ENCODE measurements at regions not wholly inside any gene's neighbourhood (a gene's known extent, or its start where the extent isn't known, plus 50 kb on each side); places are given as distances from the start of the nearest gene placed in this dataset.

DNA sequence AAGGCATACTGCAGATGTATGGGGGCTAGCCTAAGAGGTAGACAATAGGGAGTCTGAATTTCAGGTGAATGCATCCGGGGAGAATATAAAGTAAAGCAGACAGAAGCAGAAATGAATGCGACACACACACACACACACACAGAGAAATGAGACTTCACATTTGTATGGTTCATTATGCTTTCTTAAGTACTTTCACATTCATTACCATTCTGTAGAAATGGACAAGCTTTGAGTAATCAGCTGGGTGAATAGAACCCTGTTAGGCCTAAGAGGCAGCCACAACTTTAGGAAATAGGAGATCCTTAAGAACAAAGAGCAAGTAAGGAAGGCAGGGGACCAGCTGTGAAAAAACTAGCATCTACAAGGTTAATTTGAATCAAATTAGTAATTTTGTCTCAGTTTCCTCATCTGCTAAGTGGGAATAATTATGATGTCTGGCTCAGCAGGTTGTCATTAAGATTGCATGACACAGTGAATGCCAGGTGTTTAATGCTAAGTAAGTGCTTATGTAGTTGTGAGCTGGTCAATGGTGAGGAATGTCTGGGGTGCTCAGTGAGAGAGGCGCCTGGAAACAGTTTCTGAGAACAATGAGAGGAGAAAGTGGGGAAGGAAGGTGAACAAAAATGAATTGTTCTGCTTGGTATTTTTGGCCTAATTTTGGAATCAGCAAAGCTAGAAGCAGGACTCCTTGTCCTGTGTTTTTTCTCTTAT is 265.8 kb upstream of the CLINT1 start:
- DNase-seq (ENCODE audit: low read depth) = no peak
- TF ChIP-seq, protein P1, sequence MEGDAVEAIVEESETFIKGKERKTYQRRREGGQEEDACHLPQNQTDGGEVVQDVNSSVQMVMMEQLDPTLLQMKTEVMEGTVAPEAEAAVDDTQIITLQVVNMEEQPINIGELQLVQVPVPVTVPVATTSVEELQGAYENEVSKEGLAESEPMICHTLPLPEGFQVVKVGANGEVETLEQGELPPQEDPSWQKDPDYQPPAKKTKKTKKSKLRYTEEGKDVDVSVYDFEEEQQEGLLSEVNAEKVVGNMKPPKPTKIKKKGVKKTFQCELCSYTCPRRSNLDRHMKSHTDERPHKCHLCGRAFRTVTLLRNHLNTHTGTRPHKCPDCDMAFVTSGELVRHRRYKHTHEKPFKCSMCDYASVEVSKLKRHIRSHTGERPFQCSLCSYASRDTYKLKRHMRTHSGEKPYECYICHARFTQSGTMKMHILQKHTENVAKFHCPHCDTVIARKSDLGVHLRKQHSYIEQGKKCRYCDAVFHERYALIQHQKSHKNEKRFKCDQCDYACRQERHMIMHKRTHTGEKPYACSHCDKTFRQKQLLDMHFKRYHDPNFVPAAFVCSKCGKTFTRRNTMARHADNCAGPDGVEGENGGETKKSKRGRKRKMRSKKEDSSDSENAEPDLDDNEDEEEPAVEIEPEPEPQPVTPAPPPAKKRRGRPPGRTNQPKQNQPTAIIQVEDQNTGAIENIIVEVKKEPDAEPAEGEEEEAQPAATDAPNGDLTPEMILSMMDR (conservative IDR thresholded peaks at IDR 0.05; ENCODE audit: low read depth, low read length) = no peak
- H3K4me3 ChIP-seq (ENCODE audit: low read depth, low read length) = no peak overlapping the region

DNA sequence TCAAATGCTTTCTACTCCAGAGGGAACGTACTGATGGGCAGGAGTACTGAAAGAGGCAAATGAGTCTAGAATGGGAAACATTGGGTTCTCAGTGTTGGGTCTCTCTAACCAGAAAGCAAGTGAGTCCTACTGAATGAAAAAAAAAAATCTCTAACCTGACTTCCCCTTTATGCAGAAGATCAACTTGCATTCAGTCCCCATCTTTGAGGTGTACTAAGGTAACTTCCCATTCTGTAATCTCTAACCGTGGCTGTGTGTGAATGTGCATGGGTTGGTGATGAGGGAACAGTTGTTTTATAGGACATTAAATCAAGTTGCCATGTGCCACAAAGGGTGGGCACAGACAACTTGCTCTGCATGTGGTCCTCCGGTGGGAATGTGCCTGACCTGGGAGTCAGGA is 264.6 kb upstream of the CLINT1 start:
- TF ChIP-seq, protein P1 (conservative IDR thresholded peaks at IDR 0.05; ENCODE audit: low read depth, low read length) = no peak
- DNase-seq (ENCODE audit: low read depth) = no peak
- H3K4me3 ChIP-seq (ENCODE audit: low read depth, low read length) = no peak overlapping the region

DNA sequence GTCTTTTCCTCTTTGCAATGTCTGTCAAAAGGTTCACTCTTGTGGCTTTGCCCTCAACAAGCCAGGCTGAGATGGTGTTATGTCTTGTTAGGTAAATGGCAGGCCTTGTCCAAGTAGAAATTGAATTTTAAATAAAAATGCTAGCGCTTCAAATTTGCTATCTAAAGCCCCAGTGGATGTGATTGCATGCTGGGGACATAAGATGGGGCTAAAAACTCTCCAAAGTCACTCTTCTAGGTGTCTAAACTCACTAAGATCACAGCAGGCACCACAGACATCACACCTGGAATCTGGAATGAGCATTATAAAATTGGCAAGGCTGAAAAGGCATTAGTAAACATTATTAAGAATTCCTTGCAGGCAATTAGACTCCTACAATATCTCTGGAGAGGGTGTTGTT is 262.7 kb upstream of the CLINT1 start:
- DNase-seq (ENCODE audit: low read depth) = no peak
- H3K4me3 ChIP-seq (ENCODE audit: low read depth, low read length) = no peak overlapping the region
- TF ChIP-seq, protein P1 (conservative IDR thresholded peaks at IDR 0.05; ENCODE audit: low read depth, low read length) = no peak

DNA sequence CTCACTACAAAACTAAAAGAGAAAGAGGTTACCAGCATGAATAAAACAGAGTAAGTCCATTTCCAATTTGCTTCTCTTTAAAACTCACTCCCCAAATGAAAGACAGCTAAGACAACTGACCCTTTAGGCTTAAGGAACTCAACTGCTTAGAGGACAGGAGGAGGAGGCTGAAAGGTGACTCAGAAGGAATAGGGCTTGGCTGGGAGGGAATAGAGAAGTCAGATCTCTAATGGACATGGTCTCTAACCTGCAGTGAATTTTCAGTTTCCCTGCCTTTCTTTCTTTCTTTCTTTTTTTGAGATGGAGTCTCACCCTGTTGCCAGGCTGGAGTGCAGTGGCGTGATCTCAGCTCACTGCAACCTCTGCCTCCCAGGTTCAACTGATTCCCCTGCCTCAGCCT is 261.8 kb upstream of the CLINT1 start:
- TF ChIP-seq, protein P1 (conservative IDR thresholded peaks at IDR 0.05; ENCODE audit: low read depth, low read length) = no peak
- H3K4me3 ChIP-seq (ENCODE audit: low read depth, low read length) = no peak overlapping the region
- no peak for DNase-seq (ENCODE audit: low read depth)

DNA sequence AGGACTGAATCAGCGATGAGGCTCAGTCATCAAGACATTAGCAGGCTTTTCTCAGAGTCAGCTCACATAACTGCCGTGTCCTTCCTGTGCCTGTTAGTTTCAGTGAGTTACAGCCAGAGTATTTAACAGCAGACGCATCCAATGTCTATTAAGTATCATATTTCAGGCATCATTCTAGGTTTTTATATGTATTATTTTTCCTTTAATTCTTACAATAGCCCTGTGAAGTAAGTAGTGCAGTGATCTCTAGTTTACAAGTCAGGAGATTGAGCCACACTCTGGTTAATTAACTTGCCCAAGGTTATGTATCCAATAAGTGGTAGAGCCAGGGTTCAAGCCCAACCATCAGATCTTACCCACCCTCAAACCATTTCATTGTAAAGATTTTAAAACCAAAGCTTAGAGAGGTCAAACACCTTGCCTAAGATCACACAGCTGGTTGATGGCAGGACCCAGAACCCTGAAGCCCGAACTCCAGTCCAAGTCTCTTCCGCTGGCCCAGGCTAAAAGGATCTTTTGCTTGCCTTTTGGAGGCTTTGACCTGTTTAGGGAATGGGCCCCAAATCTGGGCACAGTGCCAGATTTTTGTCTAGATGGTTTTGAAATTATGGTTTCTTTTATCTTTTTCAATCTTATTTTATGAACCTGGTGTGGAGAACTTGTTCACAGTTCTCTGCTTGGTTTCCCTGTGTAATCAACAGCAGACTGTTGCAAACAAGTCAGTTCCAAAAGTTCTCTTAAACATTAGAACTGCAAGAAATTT is 261.2 kb upstream of the CLINT1 start:
- TF ChIP-seq, protein P1 (conservative IDR thresholded peaks at IDR 0.05; ENCODE audit: low read depth, low read length) = no peak
- H3K4me3 ChIP-seq (ENCODE audit: low read depth, low read length) = no peak overlapping the region
- no peak for DNase-seq (ENCODE audit: low read depth)

DNA sequence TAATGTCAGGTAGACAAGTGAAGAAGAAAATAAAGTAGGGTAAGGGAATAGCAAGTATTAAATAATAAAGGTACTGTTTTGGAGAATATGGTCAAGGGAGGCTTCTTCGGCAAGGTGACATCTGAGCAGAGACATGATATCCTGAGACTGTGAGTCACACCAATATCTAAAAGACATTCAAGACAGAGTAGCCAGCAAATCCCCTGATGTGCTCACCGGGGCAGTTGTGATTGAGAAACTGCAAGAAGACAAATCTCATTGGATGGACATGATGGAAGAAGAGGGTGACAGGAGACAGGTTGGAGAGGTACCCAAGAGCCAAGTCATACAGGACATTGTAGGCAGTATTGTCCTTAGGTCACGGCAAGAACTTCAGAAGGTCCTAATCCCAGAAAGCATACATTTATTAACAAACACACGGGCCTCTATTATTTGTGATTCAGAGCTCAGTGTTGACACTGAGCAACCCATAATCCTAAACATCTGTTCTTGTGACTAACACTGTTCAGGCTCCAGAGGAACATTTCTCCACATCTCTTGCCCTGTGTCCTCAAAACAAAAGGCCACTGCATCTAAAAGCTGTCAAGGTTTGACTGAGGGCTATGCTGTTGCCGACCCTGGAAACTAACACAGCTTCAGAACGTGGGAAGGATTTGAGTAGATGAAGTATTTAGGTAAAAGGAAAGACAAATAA is 258.7 kb upstream of the CLINT1 start:
- H3K4me3 ChIP-seq (ENCODE audit: low read depth, low read length) = no peak overlapping the region
- TF ChIP-seq, protein P1 (conservative IDR thresholded peaks at IDR 0.05; ENCODE audit: low read depth, low read length) = no peak
- DNase-seq (ENCODE audit: low read depth) = no peak
